ENCODE measurements at regions not wholly inside any gene's neighbourhood (a gene's known extent, or its start where the extent isn't known, plus 50 kb on each side); places are given as distances from the start of the nearest gene placed in this dataset.

DNA sequence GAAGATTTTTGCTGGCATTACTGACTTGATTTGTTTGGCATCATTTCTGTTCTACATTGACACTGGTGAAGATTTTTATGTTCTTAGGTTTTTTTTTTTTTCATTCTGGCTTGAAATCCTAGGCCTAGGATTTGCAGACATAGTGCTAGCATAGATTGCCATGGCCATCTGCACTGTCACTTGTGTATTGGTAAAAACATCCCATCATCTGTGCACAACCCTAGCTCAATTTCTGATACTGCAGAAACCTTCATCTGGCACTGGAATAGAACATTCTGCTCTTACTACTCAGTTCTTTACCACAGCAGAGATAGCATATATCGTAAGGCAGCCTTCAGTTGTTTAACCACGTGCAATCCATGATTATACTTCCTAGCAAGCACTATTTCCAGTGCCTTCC, 111.5 kb upstream of the IL15 start:
- Histone ChIP-seq H3K4me3 (replicated peaks in 1 of 3; ENCODE audit: insufficient read depth in 1 of 3, low read depth in 1 of 3, low read length in 3 of 3) (no peak overlapping the region), H3K4me1 (ENCODE audit: control insufficient read depth, extremely low read depth, insufficient read depth, low read length) (no peaks in the 10 kb centered on the region), H3K9me1 (replicated peaks; ENCODE audit: control insufficient read depth, extremely low read depth, insufficient read depth, low read length) (no peaks in the 10 kb centered on the region), H2AFZ (ENCODE audit: low read depth, low read length) (no peak overlapping the region), H4K20me1 (replicated peaks; ENCODE audit: control insufficient read depth, extremely low read depth, insufficient read depth, low read length) (no peaks in the 10 kb centered on the region), H3K9me3 (replicated peaks; ENCODE audit: control insufficient read depth, insufficient read depth, low read length) (no peaks in the 10 kb centered on the region), H3K27me3 (ENCODE audit: control insufficient read depth in 2 of 2, insufficient read depth in 2 of 2, low read length in 2 of 2) (no peaks in the 10 kb centered on the region), H3K9ac (replicated peaks; ENCODE audit: extremely low read depth, insufficient read depth, low read length) (no peak overlapping the region), H3K4me2 (ENCODE audit: insufficient read depth, low read length) (no peak overlapping the region), H3K27ac (ENCODE audit: insufficient read depth, low read depth, low read length) (no peak overlapping the region), H3K79me2 (ENCODE audit: control insufficient read depth, insufficient read depth, low read length) (no peaks in the 10 kb centered on the region), H3K36me3 (ENCODE audit: control insufficient read depth in 2 of 2, extremely low read depth in 1 of 2, insufficient read depth in 2 of 2, low read length in 2 of 2) (no peaks in the 10 kb centered on the region)
- FAIRE-seq (no peak), DNase-seq (ENCODE audit: low read depth, low spot score) (no peak)
- BruUV-seq (replicated peaks): no TSS peak
- no peak for TF ChIP-seq EZH2 (IDR thresholded peaks at IDR 0.05; ENCODE audit: borderline replicate concordance, low read depth, low read length, severe bottlenecking)
- no peak for TF ChIP-seq MYC (IDR thresholded peaks at IDR 0.05; ENCODE audit: low read depth, low read length)
- TF ChIP-seq GATA2 (IDR thresholded peaks at IDR 0.05; ENCODE audit: insufficient read depth, insufficient read length, low read depth, low read length): no peak
- no peak for TF ChIP-seq FOS (IDR thresholded peaks at IDR 0.05; ENCODE audit: borderline replicate concordance, insufficient read depth, low read length)
- TF ChIP-seq, protein P1, sequence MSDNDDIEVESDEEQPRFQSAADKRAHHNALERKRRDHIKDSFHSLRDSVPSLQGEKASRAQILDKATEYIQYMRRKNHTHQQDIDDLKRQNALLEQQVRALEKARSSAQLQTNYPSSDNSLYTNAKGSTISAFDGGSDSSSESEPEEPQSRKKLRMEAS (IDR thresholded peaks at IDR 0.05; ENCODE audit: insufficient read depth, insufficient read length): no peak
- TF ChIP-seq POLR2A (IDR thresholded peaks at IDR 0.05; ENCODE audit: low read depth, low read length): no peak
- TF ChIP-seq, protein P2, sequence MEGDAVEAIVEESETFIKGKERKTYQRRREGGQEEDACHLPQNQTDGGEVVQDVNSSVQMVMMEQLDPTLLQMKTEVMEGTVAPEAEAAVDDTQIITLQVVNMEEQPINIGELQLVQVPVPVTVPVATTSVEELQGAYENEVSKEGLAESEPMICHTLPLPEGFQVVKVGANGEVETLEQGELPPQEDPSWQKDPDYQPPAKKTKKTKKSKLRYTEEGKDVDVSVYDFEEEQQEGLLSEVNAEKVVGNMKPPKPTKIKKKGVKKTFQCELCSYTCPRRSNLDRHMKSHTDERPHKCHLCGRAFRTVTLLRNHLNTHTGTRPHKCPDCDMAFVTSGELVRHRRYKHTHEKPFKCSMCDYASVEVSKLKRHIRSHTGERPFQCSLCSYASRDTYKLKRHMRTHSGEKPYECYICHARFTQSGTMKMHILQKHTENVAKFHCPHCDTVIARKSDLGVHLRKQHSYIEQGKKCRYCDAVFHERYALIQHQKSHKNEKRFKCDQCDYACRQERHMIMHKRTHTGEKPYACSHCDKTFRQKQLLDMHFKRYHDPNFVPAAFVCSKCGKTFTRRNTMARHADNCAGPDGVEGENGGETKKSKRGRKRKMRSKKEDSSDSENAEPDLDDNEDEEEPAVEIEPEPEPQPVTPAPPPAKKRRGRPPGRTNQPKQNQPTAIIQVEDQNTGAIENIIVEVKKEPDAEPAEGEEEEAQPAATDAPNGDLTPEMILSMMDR (IDR thresholded peaks at IDR 0.05; ENCODE audit: extremely low read depth in 1 of 2, insufficient read depth in 1 of 2, low read depth in 1 of 2, low read length in 2 of 2): no peak
- TF ChIP-seq POLR2AphosphoS5 (IDR thresholded peaks at IDR 0.05; ENCODE audit: insufficient read depth, low read depth, low read length): no peak
- no peak for TF ChIP-seq JUN (IDR thresholded peaks at IDR 0.05; ENCODE audit: borderline replicate concordance, insufficient read depth, insufficient read length, low read depth)
- CTCF ChIA-PET: no interaction called here
- intact Hi-C loops (cut with micrococcal nuclease) (no loop called here), dilution Hi-C loops (cut with MboI; ENCODE audit: extremely low pct_ligation_motif_present, low sequenced_read_pairs) (no loop called here)
- POLR2A ChIA-PET: no interaction called here
